ENCODE measurements at regions not wholly inside any gene's neighbourhood (a gene's known extent, or its start where the extent isn't known, plus 50 kb on each side); places are given as distances from the start of the nearest gene placed in this dataset.

DNA sequence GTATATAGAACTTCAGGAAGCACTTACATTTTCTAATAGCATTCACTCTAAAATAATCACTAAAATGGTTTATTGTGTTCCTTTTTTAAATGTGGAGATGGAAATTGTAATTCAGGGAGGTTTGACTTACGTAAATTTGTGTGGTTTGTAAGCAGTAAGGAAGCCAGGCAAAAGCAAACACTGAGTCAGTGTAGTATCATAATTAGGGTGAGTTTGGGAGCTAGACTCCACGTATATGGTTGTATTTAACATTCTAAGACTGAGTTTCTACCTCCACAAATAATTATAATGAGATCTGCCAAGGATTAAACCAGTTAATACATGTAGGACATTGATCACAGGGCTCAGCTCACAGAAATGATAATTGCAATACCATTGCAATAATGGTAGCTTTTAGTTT is 425.5 kb downstream of the CBLN4 start:
- TF ChIP-seq EZH2 (IDR thresholded peaks at IDR 0.05; ENCODE audit: low read length, missing control alignments) = no peak
- TF ChIP-seq, protein P1, sequence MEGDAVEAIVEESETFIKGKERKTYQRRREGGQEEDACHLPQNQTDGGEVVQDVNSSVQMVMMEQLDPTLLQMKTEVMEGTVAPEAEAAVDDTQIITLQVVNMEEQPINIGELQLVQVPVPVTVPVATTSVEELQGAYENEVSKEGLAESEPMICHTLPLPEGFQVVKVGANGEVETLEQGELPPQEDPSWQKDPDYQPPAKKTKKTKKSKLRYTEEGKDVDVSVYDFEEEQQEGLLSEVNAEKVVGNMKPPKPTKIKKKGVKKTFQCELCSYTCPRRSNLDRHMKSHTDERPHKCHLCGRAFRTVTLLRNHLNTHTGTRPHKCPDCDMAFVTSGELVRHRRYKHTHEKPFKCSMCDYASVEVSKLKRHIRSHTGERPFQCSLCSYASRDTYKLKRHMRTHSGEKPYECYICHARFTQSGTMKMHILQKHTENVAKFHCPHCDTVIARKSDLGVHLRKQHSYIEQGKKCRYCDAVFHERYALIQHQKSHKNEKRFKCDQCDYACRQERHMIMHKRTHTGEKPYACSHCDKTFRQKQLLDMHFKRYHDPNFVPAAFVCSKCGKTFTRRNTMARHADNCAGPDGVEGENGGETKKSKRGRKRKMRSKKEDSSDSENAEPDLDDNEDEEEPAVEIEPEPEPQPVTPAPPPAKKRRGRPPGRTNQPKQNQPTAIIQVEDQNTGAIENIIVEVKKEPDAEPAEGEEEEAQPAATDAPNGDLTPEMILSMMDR (conservative IDR thresholded peaks at IDR 0.05 in 1 of 2, IDR thresholded peaks at IDR 0.05 in 1 of 2; ENCODE audit: low read depth in 1 of 2, low read length in 2 of 2) = no peak

Measured in fibroblast of lung (primary cell).